ENCODE measurements at regions not wholly inside any gene's neighbourhood (a gene's known extent, or its start where the extent isn't known, plus 50 kb on each side); places are given as distances from the start of the nearest gene placed in this dataset.
"Not testable (repeated sequence)": the region's sequence is repeated elsewhere in the genome, so short reads cannot be mapped to it uniquely, and the experiment has no call there.

GRCh38 chr5:99019254-99019653, 90.4 kb upstream of the CHD1 start:
- DNase-seq (ENCODE audit: low read depth in 2 of 2), result no peak

GRCh38 chr5:99010294-99010693, 81.5 kb upstream of the CHD1 start:
- DNase-seq (ENCODE audit: low read depth in 2 of 2), result no peak

- not testable (repeated sequence) for DNase-seq (ENCODE audit: low read depth in 2 of 2)
Measured at GRCh38 chr5:99008009-99008408, 79.2 kb upstream of the CHD1 start.

DNA sequence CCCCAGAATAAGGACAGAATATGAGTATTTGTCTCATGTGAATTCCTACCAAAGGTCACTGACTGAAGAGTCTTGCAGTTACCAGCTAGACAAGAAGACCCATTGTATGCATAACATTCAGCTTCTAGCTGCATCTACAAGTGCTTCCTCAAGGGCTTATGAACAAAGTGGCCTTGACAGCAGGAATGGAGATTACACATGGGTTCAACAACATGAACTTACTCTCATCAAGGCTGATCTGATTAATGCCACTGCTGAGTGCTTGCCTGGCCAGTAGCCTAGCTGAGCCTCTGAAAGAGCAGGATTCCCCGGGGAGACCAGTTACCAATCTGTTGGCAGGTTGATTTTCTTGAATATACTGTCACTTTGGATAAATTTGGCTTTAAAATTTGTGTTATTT, 76.7 kb upstream of the CHD1 start:
- no peak for DNase-seq (ENCODE audit: low read depth in 2 of 2)

DNA sequence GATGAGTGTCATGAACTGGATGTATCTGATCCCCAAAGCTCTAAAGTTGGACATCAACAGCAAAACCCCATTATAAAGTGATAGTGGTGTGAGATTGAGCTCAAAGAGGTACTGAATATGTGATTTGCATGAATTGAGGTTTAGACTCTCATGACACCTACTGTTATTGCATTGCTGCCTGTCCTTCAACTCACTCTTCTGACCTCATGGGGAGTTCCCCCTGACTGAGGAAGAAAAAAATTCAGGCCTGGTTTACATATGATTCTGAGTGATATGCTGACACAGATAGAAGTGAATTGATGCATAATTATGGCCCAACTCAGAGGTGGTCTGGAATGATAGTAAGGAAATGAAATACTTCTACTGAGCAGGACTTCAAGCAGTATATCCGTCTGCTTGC, 76.2 kb upstream of the CHD1 start:
- no peak for DNase-seq (ENCODE audit: low read depth in 2 of 2)

GRCh38 chr5:99000876-99001275, 72.1 kb upstream of the CHD1 start:
- no peak for DNase-seq (ENCODE audit: low read depth in 2 of 2)

- no peak for DNase-seq (ENCODE audit: low read depth in 2 of 2)
Measured at GRCh38 chr5:99000221-99000620, 71.4 kb upstream of the CHD1 start.

- no peak for DNase-seq (ENCODE audit: low read depth in 2 of 2)
Measured at GRCh38 chr5:98999631-99000030, 70.8 kb upstream of the CHD1 start.

DNA sequence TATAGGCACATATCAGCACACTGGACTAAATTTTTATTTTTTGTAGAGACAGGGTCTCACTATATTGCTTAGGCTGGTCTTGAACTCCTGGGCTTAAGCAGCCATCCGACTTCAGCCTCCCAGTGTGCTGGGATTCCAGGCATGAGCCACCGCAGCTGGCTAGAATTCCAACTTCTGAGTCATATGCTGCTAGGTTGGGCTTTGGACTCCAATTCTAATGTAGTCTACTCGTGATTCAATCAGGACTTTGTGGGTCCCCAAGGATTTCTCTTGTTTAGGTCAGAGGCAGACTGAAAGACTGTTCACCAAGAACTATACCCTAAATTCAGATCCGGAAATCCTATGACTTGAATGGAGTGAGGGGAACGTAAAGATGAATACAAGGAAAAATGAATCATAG, 68.2 kb upstream of the CHD1 start:
- no peak for DNase-seq (ENCODE audit: low read depth in 2 of 2)

DNA sequence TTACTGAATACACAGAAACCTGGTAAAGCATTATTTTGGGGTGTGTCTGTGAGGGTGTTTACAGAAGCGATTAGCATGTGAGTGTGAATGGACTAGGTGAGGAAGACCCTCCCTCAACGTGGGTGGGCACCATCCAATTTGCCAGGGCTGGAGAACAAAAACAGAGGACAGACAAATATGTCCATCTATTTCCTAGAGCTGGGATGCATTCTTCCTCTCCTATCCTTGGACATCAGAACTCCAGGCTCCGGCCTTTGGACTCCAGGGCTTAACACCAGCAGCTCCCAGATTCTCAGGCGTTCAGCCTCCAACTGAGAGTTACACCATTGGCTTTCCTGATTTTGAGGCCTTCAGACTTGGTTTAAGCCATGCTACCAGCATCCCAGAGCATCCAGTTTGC, 65.8 kb upstream of the CHD1 start:
- no peak for DNase-seq (ENCODE audit: low read depth in 2 of 2)

GRCh38 chr5:98993512-98993911, 64.7 kb upstream of the CHD1 start:
- no peak for DNase-seq (ENCODE audit: low read depth in 2 of 2)

DNA sequence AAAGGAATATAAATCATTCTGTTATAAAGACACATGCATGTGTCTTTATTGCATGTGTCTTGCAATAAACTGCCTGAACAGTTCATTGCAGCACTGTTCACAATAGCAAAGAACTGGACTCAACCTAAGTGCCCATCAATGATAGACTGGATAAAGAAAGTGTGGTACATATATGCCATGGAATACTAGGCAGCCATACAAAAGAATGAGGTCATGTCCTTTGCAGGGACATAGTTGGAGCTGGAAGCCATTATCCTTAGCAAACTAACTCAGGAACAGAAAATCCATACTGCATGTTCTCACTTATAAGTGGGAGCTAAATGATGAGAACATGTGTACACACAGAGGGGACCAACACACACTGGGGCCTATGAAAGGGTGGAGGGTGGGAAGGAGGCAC, 63.7 kb upstream of the CHD1 start:
- DNase-seq (ENCODE audit: low read depth in 2 of 2), result no peak

- no peak for DNase-seq (ENCODE audit: low read depth in 2 of 2)
Measured at GRCh38 chr5:98989727-98990126, 60.9 kb upstream of the CHD1 start.

DNA sequence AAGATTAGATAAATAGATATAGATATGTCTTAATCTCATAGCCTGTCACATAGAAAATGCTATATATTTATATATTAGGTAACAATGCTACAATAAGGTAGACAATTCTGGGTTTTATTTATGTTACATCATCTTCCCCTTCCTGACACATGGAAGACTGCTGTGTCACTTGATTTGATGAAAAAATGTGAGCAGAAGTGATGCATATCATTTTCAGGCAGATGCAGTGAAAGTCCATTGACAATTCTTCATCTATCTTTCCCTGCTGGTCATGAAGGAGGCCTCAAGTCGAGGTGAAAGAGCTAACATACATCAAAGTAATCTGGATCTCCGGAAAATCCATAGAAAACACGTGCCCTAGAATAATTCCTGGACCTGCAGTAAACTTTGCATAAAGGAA, 57.8 kb upstream of the CHD1 start:
- no peak for DNase-seq (ENCODE audit: low read depth in 2 of 2)

DNA sequence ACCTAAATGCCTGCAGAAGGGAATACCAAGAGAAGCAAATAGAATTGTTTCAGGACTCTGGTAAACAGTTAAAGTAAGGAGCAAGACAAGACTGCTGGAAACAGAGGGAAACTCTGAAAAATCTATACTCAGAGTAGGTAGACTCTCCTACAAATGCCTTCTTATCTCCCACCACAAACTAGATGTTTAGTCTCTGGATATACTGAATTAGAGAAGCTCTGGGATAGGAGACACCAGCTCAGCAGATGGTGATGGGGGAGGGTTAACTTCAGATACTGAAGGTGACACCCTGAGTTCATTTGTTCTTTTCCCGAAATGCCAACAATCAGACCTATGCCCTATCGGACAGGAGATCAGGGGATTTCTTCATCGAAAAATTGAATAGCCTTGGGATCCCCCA, 54.1 kb upstream of the CHD1 start:
- no peak for DNase-seq (ENCODE audit: low read depth in 2 of 2)
